GM23248 (cell line): ENCODE measurements at regions not wholly inside any gene's neighbourhood (a gene's known extent, or its start where the extent isn't known, plus 50 kb on each side); places are given as distances from the start of the nearest gene placed in this dataset.
"Not testable (repeated sequence)": the region's sequence is repeated elsewhere in the genome, so short reads cannot be mapped to it uniquely, and the experiment has no call there.

Source experiments
- DNase-seq: peaks from one replicate; pipeline ENCODE4 v3.0.0-alpha.2; 2015
- H2AFZ ChIP-seq: fragments of 200-600 bp; sonication (generic); 2 replicates; pipeline ENCODE4 v1.6.1; 2016; ENCODE audit warnings: antibody characterized with exemption
- H3F3A ChIP-seq: fragments of 200-600 bp; sonication (generic); 2 replicates; pipeline ENCODE4 v1.6.1; 2016; ENCODE audit warnings: mild to moderate bottlenecking, antibody characterized with exemption, mixed run types; ENCODE audit not compliant: insufficient read depth
- H3K27ac ChIP-seq: fragments of 200-600 bp; sonication (generic); 2 replicates; pipeline ENCODE4 v1.5.1; 2016; ENCODE audit warnings: mild to moderate bottlenecking
- H3K27me3 ChIP-seq: fragments of 200-600 bp; sonication (generic); replicated peaks from 2 replicates; pipeline ENCODE4 v1.6.1; 2016; ENCODE audit warnings: mild to moderate bottlenecking; ENCODE audit not compliant: insufficient read depth
- H3K36me3 ChIP-seq: fragments of 200-600 bp; sonication (generic); 2 replicates; pipeline ENCODE4 v1.6.1; 2016; ENCODE audit warnings: low read depth, mild to moderate bottlenecking
- H3K4me1 ChIP-seq: fragments of 200-600 bp; sonication (generic); 2 replicates; pipeline ENCODE4 v1.6.1; 2016; ENCODE audit warnings: mild to moderate bottlenecking; ENCODE audit not compliant: insufficient read depth
- H3K4me2 ChIP-seq: fragments of 200-600 bp; sonication (generic); one replicate; pipeline ENCODE4 v1.6.1; 2016; ENCODE audit warnings: mild to moderate bottlenecking; ENCODE audit not compliant: unreplicated experiment
- H3K4me3 ChIP-seq: fragments of 200-600 bp; sonication (generic); 2 replicates; pipeline ENCODE4 v1.5.1; 2016; ENCODE audit warnings: mild to moderate bottlenecking
- H3K79me2 ChIP-seq: fragments of 200-600 bp; sonication (generic); 2 replicates; pipeline ENCODE4 v1.6.1; 2016; ENCODE audit warnings: mild to moderate bottlenecking; ENCODE audit not compliant: insufficient read depth
- H3K9ac ChIP-seq: fragments of 200-600 bp; sonication (generic); 2 replicates; pipeline ENCODE4 v1.6.1; 2016; ENCODE audit warnings: mild to moderate bottlenecking
- H3K9me2 ChIP-seq: fragments of 200-600 bp; sonication (generic); 2 replicates; pipeline ENCODE4 v1.6.1; 2016; ENCODE audit warnings: mixed run types, mild to moderate bottlenecking, moderate library complexity; ENCODE audit not compliant: insufficient read depth
- H3K9me3 ChIP-seq: fragments of 200-600 bp; sonication (generic); one replicate; pipeline ENCODE4 v1.6.1; 2017; ENCODE audit warnings: low read depth
- H4K20me1 ChIP-seq: fragments of 200-600 bp; sonication (generic); 2 replicates; pipeline ENCODE4 v1.6.0; 2016; ENCODE audit not compliant: insufficient read depth
- EZH2 ChIP-seq: fragments of 200-600 bp; sonication (generic); IDR thresholded peaks from 2 replicates; pipeline ENCODE4 v1.6.1; 2018; ENCODE audit warnings: antibody characterized with exemption, mild to moderate bottlenecking; ENCODE audit not compliant: insufficient read depth, poor library complexity, severe bottlenecking
- EZH2phosphoT487 ChIP-seq: fragments of 200-600 bp; sonication (generic); IDR thresholded peaks from 2 replicates; pipeline ENCODE4 v1.6.1; 2018; ENCODE audit warnings: antibody characterized with exemption, moderate library complexity, mild to moderate bottlenecking, low read depth; ENCODE audit not compliant: insufficient read depth
- WGBS, 2 experiments: methylation state at CpG; one replicate each; pipeline ENCODE4 v1.1.6; 2015 to 2017; ENCODE audit warnings: low lambda C conversion rate in 2 of 2, low coverage in 1 of 2; ENCODE audit errors: missing lambda C conversion rate in 2 of 2; 5-methylcytosine and 5-hydroxymethylcytosine counted together
- in situ Hi-C: fragments of 300-500 bp; cut with MboI; formaldehyde crosslinking; loops from 2 replicates; pipeline ENCODE4 v1.15.0; 2020

GRCh38 chr4:91729851-91730250, 573.9 kb upstream of the GRID2 start:
- no peaks in the 10 kb centered on the region for H3K36me3 ChIP-seq
- no peak overlapping the region for H3K27ac ChIP-seq
- H3K9me2 ChIP-seq = no peaks in the 10 kb centered on the region
- no peak for TF ChIP-seq EZH2phosphoT487
- TF ChIP-seq EZH2 = no peak
- H3K27me3 ChIP-seq = no peaks in the 10 kb centered on the region
- H3K4me3 ChIP-seq = no peak overlapping the region
- in situ Hi-C loops = no loop called here
- no peaks in the 10 kb centered on the region for H3F3A ChIP-seq
- WGBS, 2 experiments = 33 to 36% methylated on average over 2 of the region's 2 CpGs
- H2AFZ ChIP-seq = no peak overlapping the region
- no peaks in the 10 kb centered on the region for H3K9me3 ChIP-seq
- no peaks in the 10 kb centered on the region for H3K4me1 ChIP-seq
- no peak overlapping the region for H3K9ac ChIP-seq
- no peaks in the 10 kb centered on the region for H3K79me2 ChIP-seq
- no peak for DNase-seq
- H3K4me2 ChIP-seq = no peak overlapping the region
- H4K20me1 ChIP-seq = no peaks in the 10 kb centered on the region

GRCh38 chr4:91734682-91735081, 569.1 kb upstream of the GRID2 start:
- Histone ChIP-seq H3K27me3 (no peaks in the 10 kb centered on the region), H3K27ac (no peak overlapping the region), H2AFZ (no peak overlapping the region), H4K20me1 (no peaks in the 10 kb centered on the region), H3K79me2 (no peaks in the 10 kb centered on the region), H3F3A (no peaks in the 10 kb centered on the region), H3K36me3 (no peaks in the 10 kb centered on the region), H3K4me3 (no peak overlapping the region), H3K9me3 (no peaks in the 10 kb centered on the region), H3K4me1 (no peaks in the 10 kb centered on the region), H3K9ac (no peak overlapping the region), H3K4me2 (no peak overlapping the region), H3K9me2 (no peaks in the 10 kb centered on the region)
- TF ChIP-seq EZH2phosphoT487 = no peak
- no peak for TF ChIP-seq EZH2
- WGBS, 2 experiments = 10 to 25% methylated on average over 1 of the region's 1 CpG
- in situ Hi-C loops = no loop called here
- DNase-seq = no peak

GRCh38 chr4:91738831-91739230, 564.9 kb upstream of the GRID2 start:
- H3K4me3 ChIP-seq, in situ Hi-C loops, H3K4me2 ChIP-seq, H3K9me3 ChIP-seq, H3K79me2 ChIP-seq, H3K27me3 ChIP-seq, H3K4me1 ChIP-seq, H3K9ac ChIP-seq, H3K9me2 ChIP-seq, H4K20me1 ChIP-seq, H3F3A ChIP-seq, H2AFZ ChIP-seq, DNase-seq, H3K36me3 ChIP-seq, H3K27ac ChIP-seq: not testable (repeated sequence)

GRCh38 chr4:91746551-91746950, 557.2 kb upstream of the GRID2 start:
- Histone ChIP-seq H2AFZ (no peak overlapping the region), H3K9me3 (no peaks in the 10 kb centered on the region), H3K9ac (no peak overlapping the region), H3K27ac (no peak overlapping the region), H3K27me3 (no peaks in the 10 kb centered on the region), H3K4me3 (no peak overlapping the region), H3K4me2 (no peak overlapping the region), H3K79me2 (no peaks in the 10 kb centered on the region), H4K20me1 (no peaks in the 10 kb centered on the region), H3K9me2 (no peaks in the 10 kb centered on the region), H3K36me3 (no peaks in the 10 kb centered on the region), H3F3A (no peaks in the 10 kb centered on the region), H3K4me1 (no peaks in the 10 kb centered on the region)
- in situ Hi-C loops = no loop called here
- no peak for TF ChIP-seq EZH2phosphoT487
- TF ChIP-seq EZH2 = no peak
- no peak for DNase-seq
- WGBS, 2 experiments = 24 to 34% methylated on average over 3 of the region's 3 CpGs

GRCh38 chr4:91751961-91752360, 551.8 kb upstream of the GRID2 start:
- in situ Hi-C loops = no loop called here

More at GRCh38 chr4:91751961-91752360, 551.8 kb upstream of the GRID2 start:
- Histone ChIP-seq H3F3A (no peaks in the 10 kb centered on the region), H2AFZ (no peak overlapping the region), H4K20me1 (no peaks in the 10 kb centered on the region), H3K27ac (no peak overlapping the region), H3K4me2 (no peak overlapping the region), H3K4me3 (no peak overlapping the region), H3K4me1 (no peaks in the 10 kb centered on the region), H3K79me2 (no peaks in the 10 kb centered on the region), H3K9me3 (no peaks in the 10 kb centered on the region), H3K9me2 (no peaks in the 10 kb centered on the region), H3K9ac (no peak overlapping the region), H3K27me3 (no peaks in the 10 kb centered on the region), H3K36me3 (no peaks in the 10 kb centered on the region)
- no peak for DNase-seq
- WGBS, 2 experiments = 9 to 22% methylated on average over 1 of the region's 1 CpG
- TF ChIP-seq EZH2phosphoT487 (no peak), EZH2 (no peak)
